ENCODE measurements at regions not wholly inside any gene's neighbourhood (a gene's known extent, or its start where the extent isn't known, plus 50 kb on each side); places are given as distances from the start of the nearest gene placed in this dataset.

- Mint-ChIP-seq H3K4me3 (no peak overlapping the region), H3K4me1 (no peaks in the 10 kb centered on the region), H3K9me3 (ENCODE audit: insufficient read depth) (no peaks in the 10 kb centered on the region), H3K27me3 (no peaks in the 10 kb centered on the region), H3K27ac (no peak overlapping the region)
- Histone ChIP-seq H3K4me2 (replicated peaks; ENCODE audit: low read depth, low read length, poor library complexity, severe bottlenecking) (no peak overlapping the region), H3K27me3 (replicated peaks in 1 of 4; ENCODE audit: control extremely low read depth in 1 of 4, control insufficient read depth in 3 of 4, insufficient read depth in 4 of 4, low read length in 3 of 4) (no peaks in the 10 kb centered on the region), H3K36me3 (replicated peaks in 1 of 2; ENCODE audit: control extremely low read depth in 1 of 2, control insufficient read depth in 1 of 2, extremely low read depth in 1 of 2, insufficient read depth in 2 of 2, low read length in 1 of 2) (no peaks in the 10 kb centered on the region), H3K27ac (ENCODE audit: low read length in 2 of 2) (no peak overlapping the region), H3K9me3 (ENCODE audit: control extremely low read depth in 1 of 3, control insufficient read depth in 2 of 3, insufficient read depth in 1 of 3, low read length in 2 of 3) (peaks cover 0 to 3% (median 0%) of the 10 kb centered on the region in 3 donors), H3K9ac (ENCODE audit: low read length) (no peak overlapping the region), H2AFZ (ENCODE audit: insufficient read depth, low read depth, low read length, poor library complexity, severe bottlenecking) (no peak overlapping the region), H4K20me1 (ENCODE audit: control insufficient read depth, insufficient read depth, low read length, poor library complexity, severe bottlenecking) (no peaks in the 10 kb centered on the region), H3K4me1 (ENCODE audit: control insufficient read depth in 2 of 2, insufficient read depth in 2 of 2, low read length in 2 of 2) (no peaks in the 10 kb centered on the region), H3K79me2 (ENCODE audit: control insufficient read depth, insufficient read depth, low read length) (no peaks in the 10 kb centered on the region), H3K4me3 (ENCODE audit: control extremely low read depth in 1 of 5, extremely low read depth in 1 of 5, insufficient read depth in 1 of 5, low read depth in 2 of 5, low read length in 4 of 5) (no peak overlapping the region)
- ATAC-seq (ENCODE audit: low read depth) (no peak), DNase-seq (no peak)
- POLR2A ChIA-PET: no interaction called here
- CTCF ChIA-PET: no interaction called here
- TF ChIP-seq EZH2 (IDR thresholded peaks at IDR 0.05; ENCODE audit: borderline replicate concordance, insufficient read depth, low read depth, low read length, poor library complexity, severe bottlenecking) (no peak), CTCF (IDR thresholded peaks at IDR 0.05) (no peak)
- intact Hi-C loops (cut with micrococcal nuclease): no loop called here
Observed at GRCh38 chr4:136939781-136940180, 592.5 kb downstream of the PCDH18 start.

- ATAC-seq (ENCODE audit: low read depth) (no peak), DNase-seq (no peak)
- no peaks in the 10 kb centered on the region for H3K9me3 Mint-ChIP-seq (ENCODE audit: insufficient read depth)
- POLR2A ChIA-PET: no interaction called here
- H3K4me1 Mint-ChIP-seq: no peaks in the 10 kb centered on the region
- no peak overlapping the region for H3K4me2 ChIP-seq (replicated peaks; ENCODE audit: low read depth, low read length, poor library complexity, severe bottlenecking)
- TF ChIP-seq CTCF (IDR thresholded peaks at IDR 0.05) (no peak), EZH2 (IDR thresholded peaks at IDR 0.05; ENCODE audit: borderline replicate concordance, insufficient read depth, low read depth, low read length, poor library complexity, severe bottlenecking) (no peak)
- WGBS (ENCODE audit: insufficient coverage): 64% methylated on average over 2 of the region's 3 CpGs
- H3K27me3 Mint-ChIP-seq: no peaks in the 10 kb centered on the region
- H3K4me3 ChIP-seq (ENCODE audit: control extremely low read depth in 1 of 5, extremely low read depth in 1 of 5, insufficient read depth in 1 of 5, low read depth in 2 of 5, low read length in 4 of 5): no peak overlapping the region
- no peak overlapping the region for H3K4me3 Mint-ChIP-seq
- no peaks in the 10 kb centered on the region for H3K9me3 ChIP-seq (ENCODE audit: control extremely low read depth in 1 of 3, control insufficient read depth in 2 of 3, insufficient read depth in 1 of 3, low read length in 2 of 3)
- no peaks in the 10 kb centered on the region for H4K20me1 ChIP-seq (ENCODE audit: control insufficient read depth, insufficient read depth, low read length, poor library complexity, severe bottlenecking)
- intact Hi-C loops (cut with micrococcal nuclease): no loop called here
- H3K79me2 ChIP-seq (ENCODE audit: control insufficient read depth, insufficient read depth, low read length): no peaks in the 10 kb centered on the region
- no peak overlapping the region for H2AFZ ChIP-seq (ENCODE audit: insufficient read depth, low read depth, low read length, poor library complexity, severe bottlenecking)
- H3K9ac ChIP-seq (ENCODE audit: low read length): no peak overlapping the region
- H3K36me3 ChIP-seq (replicated peaks in 1 of 2; ENCODE audit: control extremely low read depth in 1 of 2, control insufficient read depth in 1 of 2, extremely low read depth in 1 of 2, insufficient read depth in 2 of 2, low read length in 1 of 2): no peaks in the 10 kb centered on the region
- CTCF ChIA-PET: no interaction called here
- H3K27ac Mint-ChIP-seq: no peak overlapping the region
- no peaks in the 10 kb centered on the region for H3K4me1 ChIP-seq (ENCODE audit: control insufficient read depth in 2 of 2, insufficient read depth in 2 of 2, low read length in 2 of 2)
- no peaks in the 10 kb centered on the region for H3K27me3 ChIP-seq (replicated peaks in 1 of 4; ENCODE audit: control extremely low read depth in 1 of 4, control insufficient read depth in 3 of 4, insufficient read depth in 4 of 4, low read length in 3 of 4)
- no peak overlapping the region for H3K27ac ChIP-seq (ENCODE audit: low read length in 2 of 2)
Observed at GRCh38 chr4:136935871-136936270, 596.4 kb downstream of the PCDH18 start.
